H9 (cell line): ENCODE measurements at regions not wholly inside any gene's neighbourhood (a gene's known extent, or its start where the extent isn't known, plus 50 kb on each side); places are given as distances from the start of the nearest gene placed in this dataset.
A peak's percentile ranks its signal among the peaks of the same experiment; 100 is the strongest.

Source experiments
- DNase-seq: peaks from one replicate; pipeline ENCODE4 v3.0.0-alpha.2; 2017
- H2AFZ ChIP-seq: one replicate; pipeline ENCODE4 v1.6.1; 2013; ENCODE audit warnings: mild to moderate bottlenecking, low read length, control low read depth, moderate library complexity
- H2AK5ac ChIP-seq: 2 replicates; pipeline ENCODE4 v1.6.1; 2013; ENCODE audit warnings: low read length, control low read depth, mixed read lengths; ENCODE audit not compliant: insufficient read length
- H2BK120ac ChIP-seq: one replicate; pipeline ENCODE4 v1.6.1; 2013; ENCODE audit warnings: low read depth, mild to moderate bottlenecking, low read length, control low read depth, inconsistent platforms; ENCODE audit not compliant: poor library complexity, severe bottlenecking
- H2BK12ac ChIP-seq: 2 replicates; pipeline ENCODE4 v1.6.1; 2013; ENCODE audit warnings: low read length, control low read depth, mixed read lengths, low read depth; ENCODE audit not compliant: insufficient read length
- H2BK15ac ChIP-seq: 2 replicates; pipeline ENCODE4 v1.6.1; 2013; ENCODE audit warnings: low read depth, low read length, control low read depth
- H2BK20ac ChIP-seq: one replicate; pipeline ENCODE4 v1.6.1; 2013; ENCODE audit warnings: low read depth, mild to moderate bottlenecking, low read length, control low read depth, inconsistent platforms; ENCODE audit not compliant: poor library complexity, severe bottlenecking
- H2BK5ac ChIP-seq: 2 replicates; pipeline ENCODE4 v1.6.1; 2013; ENCODE audit warnings: low read length, control low read depth, mixed read lengths; ENCODE audit not compliant: insufficient read length
- H3K14ac ChIP-seq: 2 replicates; pipeline ENCODE4 v1.6.1; 2013; ENCODE audit warnings: low read length, control low read depth; ENCODE audit not compliant: insufficient read depth
- H3K18ac ChIP-seq: 2 replicates; pipeline ENCODE4 v1.6.1; 2013; ENCODE audit warnings: low read depth, mild to moderate bottlenecking, mixed read lengths, low read length, control low read depth; ENCODE audit not compliant: insufficient read length
- H3K23ac ChIP-seq: 2 replicates; pipeline ENCODE4 v1.6.1; 2013; ENCODE audit warnings: low read length, control low read depth, mixed read lengths, low read depth; ENCODE audit not compliant: insufficient read length
- H3K23me2 ChIP-seq: 2 replicates; pipeline ENCODE4 v1.6.1; 2013; ENCODE audit warnings: low read depth, mild to moderate bottlenecking, mixed read lengths, low read length, control low read depth; ENCODE audit not compliant: insufficient read length, poor library complexity, severe bottlenecking
- H3K27ac ChIP-seq: 2 replicates; pipeline ENCODE4 v1.5.1; 2013; ENCODE audit warnings: low read length, control low read depth, mixed read lengths, low read depth; ENCODE audit not compliant: insufficient read length
- H3K27me3 ChIP-seq: 2 replicates; pipeline ENCODE4 v1.6.1; 2013; ENCODE audit warnings: low read length, control low read depth, inconsistent platforms; ENCODE audit not compliant: insufficient read depth
- H3K4ac ChIP-seq: 2 replicates; pipeline ENCODE4 v1.6.1; 2013; ENCODE audit warnings: low read depth, mild to moderate bottlenecking, control low read depth, inconsistent platforms, low read length, moderate library complexity
- H3K4me1 ChIP-seq: 2 replicates; pipeline ENCODE4 v1.6.1; 2013; ENCODE audit warnings: low read length, control low read depth, inconsistent platforms; ENCODE audit not compliant: insufficient read depth
- H3K4me2 ChIP-seq: 2 replicates; pipeline ENCODE4 v1.6.1; 2013; ENCODE audit warnings: low read length, control low read depth, mixed read lengths; ENCODE audit not compliant: insufficient read length, insufficient read depth
- H3K56ac ChIP-seq: 2 replicates; pipeline ENCODE4 v1.6.1; 2013; ENCODE audit warnings: low read depth, mild to moderate bottlenecking, mixed read lengths, low read length, control low read depth; ENCODE audit not compliant: insufficient read length
- H3K79me1 ChIP-seq: 2 replicates; pipeline ENCODE4 v1.6.1; 2013; ENCODE audit warnings: low read depth, mild to moderate bottlenecking, moderate library complexity, low read length, control low read depth, inconsistent platforms; ENCODE audit not compliant: insufficient read depth, poor library complexity, severe bottlenecking
- H3K79me2 ChIP-seq: 2 replicates; pipeline ENCODE4 v1.6.1; 2013; ENCODE audit warnings: low read length, control low read depth, inconsistent platforms; ENCODE audit not compliant: insufficient read depth
- H3K9ac ChIP-seq: 2 replicates; pipeline ENCODE4 v1.6.1; 2013; ENCODE audit warnings: low read length, control low read depth, mixed read lengths; ENCODE audit not compliant: insufficient read length; ENCODE audit errors: extremely low read depth
- H3K9me3 ChIP-seq: one replicate; pipeline ENCODE4 v1.6.1; 2013; ENCODE audit warnings: low read depth, low read length, inconsistent platforms; ENCODE audit not compliant: control insufficient read depth
- H3T11ph ChIP-seq: one replicate; pipeline ENCODE4 v1.6.1; 2013; ENCODE audit warnings: mild to moderate bottlenecking, low read length, control low read depth, inconsistent platforms
- H4K20me1 ChIP-seq: one replicate; pipeline ENCODE4 v1.6.1; 2013; ENCODE audit not compliant: control insufficient read depth, insufficient read length, insufficient read depth
- H4K5ac ChIP-seq: 2 replicates; pipeline ENCODE4 v1.6.1; 2013; ENCODE audit warnings: low read depth, mild to moderate bottlenecking, mixed read lengths, low read length, control low read depth; ENCODE audit not compliant: insufficient read length
- H4K8ac ChIP-seq: replicated peaks from 2 replicates; pipeline ENCODE4 v1.6.1; 2013; ENCODE audit warnings: low read length, control low read depth, mixed read lengths, low read depth; ENCODE audit not compliant: insufficient read length
- H4K91ac ChIP-seq: 2 replicates; pipeline ENCODE4 v1.6.1; 2013; ENCODE audit warnings: low read depth, mild to moderate bottlenecking, moderate library complexity, mixed read lengths, low read length, control low read depth; ENCODE audit not compliant: insufficient read length
- H3K27ac Mint-ChIP-seq, 3 experiments: 2 replicates in 2 of 3; 3 replicates in 1 of 3; pipeline ENCODE4 v1.8.0; 2020 to 2021; ENCODE audit warnings: mixed read lengths in 3 of 3, mild to moderate bottlenecking in 1 of 3, moderate library complexity in 1 of 3
- H3K27me3 Mint-ChIP-seq: 2 replicates; pipeline ENCODE4 v1.8.0; 2021; ENCODE audit warnings: low read depth, mild to moderate bottlenecking, moderate library complexity, mixed read lengths
- H3K36me3 Mint-ChIP-seq, 3 experiments: 2 replicates in 2 of 3; 3 replicates in 1 of 3; pipeline ENCODE4 v1.8.0; 2020 to 2021; ENCODE audit warnings: low read depth in 3 of 3, mixed read lengths in 3 of 3; ENCODE audit not compliant: insufficient read depth in 1 of 3
- H3K4me1 Mint-ChIP-seq, 2 experiments: 2 replicates each; pipeline ENCODE4 v1.8.0; 2020; ENCODE audit warnings: mixed read lengths in 2 of 2
- H3K4me3 Mint-ChIP-seq, 2 experiments: 2 replicates in 1 of 2; 3 replicates in 1 of 2; pipeline ENCODE4 v1.8.0; 2020 to 2021; ENCODE audit warnings: mild to moderate bottlenecking in 2 of 2, mixed read lengths in 2 of 2, moderate library complexity in 1 of 2
- H3K9me3 Mint-ChIP-seq, 2 experiments: 2 replicates in 1 of 2; 3 replicates in 1 of 2; pipeline ENCODE4 v1.8.0; 2020; ENCODE audit warnings: mild to moderate bottlenecking in 2 of 2, mixed read lengths in 2 of 2, moderate library complexity in 1 of 2
- WGBS: extraction: QIAGEN DNeasy Blood & Tissue Kit; methylation state at CpG from one replicate; pipeline ENCODE4 v1.1.7; 2013; ENCODE audit warnings: missing lambda C conversion rate, low lambda C conversion rate, mixed read lengths; ENCODE audit not compliant: insufficient read length; ENCODE audit errors: extremely low coverage; 5-methylcytosine and 5-hydroxymethylcytosine counted together
- TF ChIP-seq, protein P1 (sequence below): fragments of 200-600 bp; sonication (generic); conservative IDR thresholded peaks from 3 replicates; pipeline ENCODE4 v1.8.0; 2021; ENCODE audit warnings: antibody characterized with exemption, mild to moderate bottlenecking

DNA sequence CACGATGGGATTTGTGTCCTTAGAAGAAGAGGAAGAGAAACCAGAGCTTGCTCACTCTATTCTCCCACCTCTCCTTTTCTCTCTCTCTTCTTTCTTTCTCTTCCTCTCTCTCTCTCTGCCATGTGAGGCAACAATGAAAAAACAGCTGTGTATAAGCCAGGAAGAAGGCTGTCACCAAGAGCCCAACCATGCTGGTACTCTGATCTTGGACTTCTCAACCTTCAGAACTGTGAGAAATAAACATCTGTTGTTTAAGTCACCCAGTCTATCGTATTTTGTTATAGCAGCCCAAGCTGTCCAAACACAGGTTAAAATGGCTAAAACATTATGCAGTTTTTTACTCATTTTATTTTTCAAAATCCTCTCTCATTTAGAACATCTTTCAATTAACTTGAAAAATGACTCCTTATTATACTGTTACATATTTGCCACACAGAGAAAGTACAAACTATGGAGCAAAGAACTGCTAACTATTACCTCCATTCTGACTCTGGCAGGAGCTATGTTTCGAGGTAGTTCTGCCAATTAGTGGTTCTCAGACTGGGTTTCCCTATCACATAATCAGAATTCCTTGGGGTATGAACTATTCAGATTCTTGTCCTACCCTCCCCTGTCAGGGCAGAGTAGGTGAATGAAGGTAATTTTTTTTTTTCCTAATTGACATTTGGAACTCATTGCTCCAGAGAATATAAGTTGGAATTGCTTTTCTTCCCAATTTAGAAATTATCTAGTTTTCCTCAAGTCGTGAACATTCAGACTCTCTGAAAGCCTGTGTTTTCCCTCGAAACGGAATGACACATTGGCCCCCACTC is 434.6 kb downstream of the ENC1 start:
- Histone ChIP-seq H3K4me2 (no peak overlapping the region), H2AK5ac (no peak overlapping the region)
- peaks cover 16 to 19% of the 10 kb centered on the region in 2 experiments for H3K4me1 Mint-ChIP-seq

More for the DNA sequence above, 434.6 kb downstream of the ENC1 start:
- no peaks in the 10 kb centered on the region for H3K9me3 Mint-ChIP-seq
- Histone ChIP-seq H3K18ac (no peak overlapping the region), H2BK120ac (no peak overlapping the region), H3K14ac (no peak overlapping the region), H4K20me1 (no peaks in the 10 kb centered on the region), H2BK15ac (no peak overlapping the region), H3K9ac (no peak overlapping the region), H3K23me2 (no peaks in the 10 kb centered on the region), H3T11ph (no peak overlapping the region), H3K56ac (no peak overlapping the region), H2BK12ac (no peak overlapping the region), H3K79me1 (no peaks in the 10 kb centered on the region), H2AFZ (no peak overlapping the region), H2BK5ac (no peak overlapping the region), H3K4ac (no peak overlapping the region), H3K27ac (no peak overlapping the region), H2BK20ac (no peak overlapping the region), H4K91ac (no peak overlapping the region), H3K23ac (no peak overlapping the region), H3K4me1 (peaks cover 5% of the 10 kb centered on the region; the same call in 1 of the 2 replicates), H3K79me2 (no peaks in the 10 kb centered on the region), H3K27me3 (no peaks in the 10 kb centered on the region), H4K5ac (no peak overlapping the region), H4K8ac (no peak overlapping the region), H3K9me3 (no peaks in the 10 kb centered on the region)
- no peak for DNase-seq
- no CpG with 5 or more reads among the region's 6 CpGs for WGBS
- TF ChIP-seq, protein P1, sequence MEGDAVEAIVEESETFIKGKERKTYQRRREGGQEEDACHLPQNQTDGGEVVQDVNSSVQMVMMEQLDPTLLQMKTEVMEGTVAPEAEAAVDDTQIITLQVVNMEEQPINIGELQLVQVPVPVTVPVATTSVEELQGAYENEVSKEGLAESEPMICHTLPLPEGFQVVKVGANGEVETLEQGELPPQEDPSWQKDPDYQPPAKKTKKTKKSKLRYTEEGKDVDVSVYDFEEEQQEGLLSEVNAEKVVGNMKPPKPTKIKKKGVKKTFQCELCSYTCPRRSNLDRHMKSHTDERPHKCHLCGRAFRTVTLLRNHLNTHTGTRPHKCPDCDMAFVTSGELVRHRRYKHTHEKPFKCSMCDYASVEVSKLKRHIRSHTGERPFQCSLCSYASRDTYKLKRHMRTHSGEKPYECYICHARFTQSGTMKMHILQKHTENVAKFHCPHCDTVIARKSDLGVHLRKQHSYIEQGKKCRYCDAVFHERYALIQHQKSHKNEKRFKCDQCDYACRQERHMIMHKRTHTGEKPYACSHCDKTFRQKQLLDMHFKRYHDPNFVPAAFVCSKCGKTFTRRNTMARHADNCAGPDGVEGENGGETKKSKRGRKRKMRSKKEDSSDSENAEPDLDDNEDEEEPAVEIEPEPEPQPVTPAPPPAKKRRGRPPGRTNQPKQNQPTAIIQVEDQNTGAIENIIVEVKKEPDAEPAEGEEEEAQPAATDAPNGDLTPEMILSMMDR, result no peak
- peaks cover 6% of the 10 kb centered on the region for H3K27me3 Mint-ChIP-seq
- no peak overlapping the region for H3K4me3 Mint-ChIP-seq
- H3K36me3 Mint-ChIP-seq, result no peaks in the 10 kb centered on the region
- 0 out of 7 replicates have a peak overlapping the region, but pooled peaks of 1 of the 3 experiments have one; percentile 18 for H3K27ac Mint-ChIP-seq
